Lower leg skin (tissue), 3 donors: ENCODE measurements at regions not wholly inside any gene's neighbourhood (a gene's known extent, or its start where the extent isn't known, plus 50 kb on each side); places are given as distances from the start of the nearest gene placed in this dataset.

Experiments
- POLR2A ChIP-seq, 2 donors: fragments of 450-650 bp; IDR thresholded peaks; one replicate each; pipeline ENCODE4 v1.6.1; 2016 to 2017; ENCODE audit warnings: antibody characterized with exemption in 2 of 2, mild to moderate bottlenecking in 1 of 2, moderate library complexity in 1 of 2
- TF ChIP-seq, protein P1 (sequence below), 3 donors: fragments of 450-650 bp; IDR thresholded peaks; one replicate each; pipeline ENCODE4 v1.5.1; 2016; ENCODE audit warnings: antibody characterized with exemption in 3 of 3, mild to moderate bottlenecking in 3 of 3, moderate library complexity in 2 of 3

DNA sequence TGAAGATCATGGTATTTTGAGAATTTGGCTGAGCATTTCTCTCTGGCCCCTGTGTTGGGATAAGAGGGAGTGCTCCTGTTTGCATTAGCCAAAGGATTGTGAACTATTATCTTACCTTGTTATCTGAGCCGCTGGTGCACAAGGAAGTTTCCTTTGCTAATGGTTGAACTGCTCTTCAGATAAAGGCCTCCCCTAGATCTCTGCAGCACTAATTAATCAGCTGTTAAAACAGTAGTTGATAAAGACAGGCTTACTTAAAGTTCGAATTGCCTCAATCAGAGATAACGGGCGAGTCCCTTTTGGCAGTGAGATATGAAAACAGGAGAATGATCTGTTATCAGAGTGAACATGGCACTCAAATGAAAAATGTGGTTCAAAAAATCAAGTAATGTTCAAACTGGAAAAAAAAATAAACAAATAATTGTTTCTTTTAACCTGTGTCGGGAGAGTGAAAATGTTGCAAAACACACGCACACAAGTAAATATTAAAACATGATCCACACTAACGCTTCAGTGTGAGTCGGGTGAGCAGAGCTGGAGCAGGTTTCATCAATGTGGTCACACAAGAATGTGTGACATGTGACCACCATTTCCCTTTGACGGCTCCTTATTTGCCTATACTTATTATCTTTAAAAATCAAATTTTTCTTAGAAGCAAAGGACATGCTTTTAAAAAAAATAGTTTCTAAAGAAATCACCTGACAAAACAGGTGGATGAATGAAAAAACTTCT is 469.1 kb downstream of the SOX2 start:
- no peak for TF ChIP-seq POLR2A (IDR thresholded peaks at IDR 0.05)
- TF ChIP-seq, protein P1, sequence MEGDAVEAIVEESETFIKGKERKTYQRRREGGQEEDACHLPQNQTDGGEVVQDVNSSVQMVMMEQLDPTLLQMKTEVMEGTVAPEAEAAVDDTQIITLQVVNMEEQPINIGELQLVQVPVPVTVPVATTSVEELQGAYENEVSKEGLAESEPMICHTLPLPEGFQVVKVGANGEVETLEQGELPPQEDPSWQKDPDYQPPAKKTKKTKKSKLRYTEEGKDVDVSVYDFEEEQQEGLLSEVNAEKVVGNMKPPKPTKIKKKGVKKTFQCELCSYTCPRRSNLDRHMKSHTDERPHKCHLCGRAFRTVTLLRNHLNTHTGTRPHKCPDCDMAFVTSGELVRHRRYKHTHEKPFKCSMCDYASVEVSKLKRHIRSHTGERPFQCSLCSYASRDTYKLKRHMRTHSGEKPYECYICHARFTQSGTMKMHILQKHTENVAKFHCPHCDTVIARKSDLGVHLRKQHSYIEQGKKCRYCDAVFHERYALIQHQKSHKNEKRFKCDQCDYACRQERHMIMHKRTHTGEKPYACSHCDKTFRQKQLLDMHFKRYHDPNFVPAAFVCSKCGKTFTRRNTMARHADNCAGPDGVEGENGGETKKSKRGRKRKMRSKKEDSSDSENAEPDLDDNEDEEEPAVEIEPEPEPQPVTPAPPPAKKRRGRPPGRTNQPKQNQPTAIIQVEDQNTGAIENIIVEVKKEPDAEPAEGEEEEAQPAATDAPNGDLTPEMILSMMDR (IDR thresholded peaks at IDR 0.05) = no peak
